Activated T-cell treated with anti-CD3 and anti-CD28 coated beads for 24 hours (primary cell): ENCODE measurements at regions not wholly inside any gene's neighbourhood (a gene's known extent, or its start where the extent isn't known, plus 50 kb on each side); places are given as distances from the start of the nearest gene placed in this dataset.
"Not testable (repeated sequence)": the region's sequence is repeated elsewhere in the genome, so short reads cannot be mapped to it uniquely, and the experiment has no call there.

Experiments
- DNase-seq: peaks from one replicate; pipeline ENCODE4 v3.0.0-alpha.2; 2020; ENCODE audit warnings: low read depth

- DNase-seq, result no peak
Observed at GRCh38 chr9:34907044-34907443, 51.0 kb upstream of the PHF24 start.

- peak; percentile 80 for DNase-seq
Observed at GRCh38 chr9:34899535-34900158, 58.4 kb upstream of the PHF24 start.

GRCh38 chr9:34898846-34899245 lies 59.2 kb upstream of the PHF24 start:
- DNase-seq, result no peak

GRCh38 chr9:34896112-34896511 lies 62.0 kb upstream of the PHF24 start:
- DNase-seq, result no peak

- no peak for DNase-seq
Observed at GRCh38 chr9:34892886-34893285, 65.2 kb upstream of the PHF24 start.

- no peak for DNase-seq
Observed at GRCh38 chr9:34891386-34891785, 66.7 kb upstream of the PHF24 start.

- DNase-seq, result no peak
Observed at GRCh38 chr9:34887841-34888240, 70.2 kb upstream of the PHF24 start.

- DNase-seq, result peak; percentile 2
Observed at GRCh38 chr9:34884747-34885189, 73.3 kb upstream of the PHF24 start.

- no peak for DNase-seq
Observed at GRCh38 chr9:34876096-34876495, 82.0 kb upstream of the PHF24 start.

GRCh38 chr9:34869390-34869789 lies 88.7 kb upstream of the PHF24 start:
- DNase-seq, result no peak

- DNase-seq, result no peak
Observed at GRCh38 chr9:34866614-34867013, 91.5 kb upstream of the PHF24 start.

GRCh38 chr9:34863426-34863825 lies 94.7 kb upstream of the PHF24 start:
- DNase-seq, result no peak

- DNase-seq, result no peak
Observed at GRCh38 chr9:34862836-34863235, 95.2 kb upstream of the PHF24 start.

- DNase-seq, result no peak
Observed at GRCh38 chr9:34862043-34862442, 96.0 kb upstream of the PHF24 start.

- not testable (repeated sequence) for DNase-seq
Observed at GRCh38 chr9:34855016-34855415, 103.1 kb upstream of the PHF24 start.

GRCh38 chr9:34830068-34830467 lies 120.1 kb upstream of the CCL21 start:
- DNase-seq, result no peak

GRCh38 chr9:34826999-34827538 lies 117.1 kb upstream of the CCL21 start:
- DNase-seq, result no peak

GRCh38 chr9:34825775-34826174 lies 115.8 kb upstream of the CCL21 start:
- no peak for DNase-seq

GRCh38 chr9:34823778-34824177 lies 113.8 kb upstream of the CCL21 start:
- no peak for DNase-seq

GRCh38 chr9:34810187-34810524 lies 100.2 kb upstream of the CCL21 start:
- no peak for DNase-seq

GRCh38 chr9:34809504-34810186 lies 99.7 kb upstream of the CCL21 start:
- DNase-seq, result no peak

- no peak for DNase-seq
Observed at GRCh38 chr9:34802916-34803315, 93.0 kb upstream of the CCL21 start.

GRCh38 chr9:34797367-34797766 lies 87.4 kb upstream of the CCL21 start:
- no peak for DNase-seq

GRCh38 chr9:34796924-34797323 lies 87.0 kb upstream of the CCL21 start:
- no peak for DNase-seq
